Adrenal gland (tissue), 5 donors: ENCODE measurements at regions not wholly inside any gene's neighbourhood (a gene's known extent, or its start where the extent isn't known, plus 50 kb on each side); places are given as distances from the start of the nearest gene placed in this dataset.

ENCODE experiments used
- POLR2A ChIP-seq, 2 donors: fragments of 450-650 bp; IDR thresholded peaks; one replicate each; pipeline ENCODE4 v1.6.1; 2017; ENCODE audit warnings: antibody characterized with exemption in 2 of 2, mild to moderate bottlenecking in 2 of 2, moderate library complexity in 1 of 2
- TF ChIP-seq, protein P1 (sequence below), 6 experiments: fragments of 450-650 bp in 4 of 6; fragments of 200-600 bp in 2 of 6; sonication (generic) in 1 of 6; IDR thresholded peaks; 1 replicate in 5 of 6; 2 replicates in 1 of 6; pipeline versions ENCODE4 v1.5.1 to v1.8.0; 2016 to 2021; ENCODE audit warnings: antibody characterized with exemption in 6 of 6, mild to moderate bottlenecking in 2 of 6, moderate library complexity in 1 of 6
- donor health status: DM: no; HTN: no; CAD: no.

DNA sequence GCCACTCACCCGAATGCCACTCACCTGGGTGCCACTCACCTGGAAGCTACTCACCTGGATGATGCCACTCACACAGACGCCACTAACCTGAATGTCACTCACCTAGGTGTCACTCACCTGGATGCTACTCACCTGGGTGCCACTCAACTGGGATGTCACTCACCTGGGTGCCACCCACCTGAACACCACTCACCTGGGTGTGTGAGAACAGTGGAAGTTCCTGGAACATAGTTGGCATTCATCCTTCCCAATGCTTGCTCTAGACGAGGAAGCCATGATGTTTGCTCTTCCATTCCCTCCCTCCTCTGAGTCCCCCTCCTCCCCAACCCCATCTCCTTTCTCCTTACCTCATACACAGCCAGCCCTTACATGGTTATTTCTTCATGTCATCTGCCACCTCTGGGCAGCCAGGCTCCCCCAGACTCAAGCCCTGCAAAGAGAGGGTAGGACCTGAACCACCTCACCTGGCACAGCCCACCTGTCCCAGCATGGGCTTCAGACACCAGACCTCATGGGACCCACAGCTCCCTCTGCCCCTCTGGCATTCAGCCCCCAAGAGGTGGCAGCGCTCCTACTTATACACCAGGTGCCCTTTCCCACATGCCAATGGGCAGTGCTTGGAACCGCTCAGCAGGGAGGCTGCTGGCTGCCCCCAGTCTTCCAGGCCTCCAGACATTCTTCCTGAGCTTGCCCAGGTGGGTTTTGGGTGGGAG lies 171.8 kb upstream of the FOXF1 start:
- no peak for TF ChIP-seq POLR2A (IDR thresholded peaks at IDR 0.05)
- TF ChIP-seq, protein P1, sequence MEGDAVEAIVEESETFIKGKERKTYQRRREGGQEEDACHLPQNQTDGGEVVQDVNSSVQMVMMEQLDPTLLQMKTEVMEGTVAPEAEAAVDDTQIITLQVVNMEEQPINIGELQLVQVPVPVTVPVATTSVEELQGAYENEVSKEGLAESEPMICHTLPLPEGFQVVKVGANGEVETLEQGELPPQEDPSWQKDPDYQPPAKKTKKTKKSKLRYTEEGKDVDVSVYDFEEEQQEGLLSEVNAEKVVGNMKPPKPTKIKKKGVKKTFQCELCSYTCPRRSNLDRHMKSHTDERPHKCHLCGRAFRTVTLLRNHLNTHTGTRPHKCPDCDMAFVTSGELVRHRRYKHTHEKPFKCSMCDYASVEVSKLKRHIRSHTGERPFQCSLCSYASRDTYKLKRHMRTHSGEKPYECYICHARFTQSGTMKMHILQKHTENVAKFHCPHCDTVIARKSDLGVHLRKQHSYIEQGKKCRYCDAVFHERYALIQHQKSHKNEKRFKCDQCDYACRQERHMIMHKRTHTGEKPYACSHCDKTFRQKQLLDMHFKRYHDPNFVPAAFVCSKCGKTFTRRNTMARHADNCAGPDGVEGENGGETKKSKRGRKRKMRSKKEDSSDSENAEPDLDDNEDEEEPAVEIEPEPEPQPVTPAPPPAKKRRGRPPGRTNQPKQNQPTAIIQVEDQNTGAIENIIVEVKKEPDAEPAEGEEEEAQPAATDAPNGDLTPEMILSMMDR (IDR thresholded peaks at IDR 0.05): no peak
